EL (cell line): ENCODE measurements at regions not wholly inside any gene's neighbourhood (a gene's known extent, or its start where the extent isn't known, plus 50 kb on each side); places are given as distances from the start of the nearest gene placed in this dataset.

ENCODE experiments used
- DNase-seq: peaks from one replicate; pipeline ENCODE4 v3.0.0-alpha.2; 2016

DNA sequence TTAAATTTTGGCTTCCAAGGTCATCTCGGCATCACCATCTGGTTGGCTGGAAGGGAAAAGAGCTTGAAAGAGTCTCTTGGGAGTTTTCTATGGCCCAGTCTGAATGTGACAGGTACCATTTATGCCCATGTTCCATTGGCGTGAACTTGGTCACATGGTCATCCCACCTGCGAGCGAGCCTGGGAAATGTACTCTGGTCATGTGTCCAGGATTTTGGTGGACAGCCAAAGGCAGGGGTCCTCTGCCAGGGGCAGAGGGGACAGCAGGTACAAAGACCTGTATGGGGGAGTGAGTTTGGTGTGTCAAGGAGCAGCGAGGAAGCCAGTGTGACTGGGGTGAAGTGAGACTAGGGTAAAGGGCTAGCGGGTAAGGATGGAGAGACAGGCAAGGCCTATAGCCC, 112.6 kb downstream of the CDC5L start:
- no peak for DNase-seq

DNA sequence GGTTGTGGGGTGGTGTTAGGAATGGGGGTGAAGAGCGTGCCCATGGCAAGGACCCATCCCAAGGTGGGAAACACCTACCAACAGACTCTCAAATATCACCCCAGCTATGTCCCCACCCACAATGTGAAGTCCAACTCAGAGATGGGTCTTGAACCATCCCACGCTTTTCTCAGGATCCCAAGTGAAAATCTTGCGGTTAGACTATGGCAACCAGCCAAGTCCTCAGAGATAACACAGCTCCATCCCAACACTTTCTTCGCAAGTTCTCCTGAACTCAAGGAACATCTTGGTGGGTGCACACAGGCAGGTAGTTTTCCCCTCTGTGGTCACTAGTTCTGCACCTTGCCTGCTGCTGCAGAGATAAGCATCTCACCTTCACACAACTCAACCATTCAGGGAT, 116.0 kb downstream of the CDC5L start:
- DNase-seq: no peak

DNA sequence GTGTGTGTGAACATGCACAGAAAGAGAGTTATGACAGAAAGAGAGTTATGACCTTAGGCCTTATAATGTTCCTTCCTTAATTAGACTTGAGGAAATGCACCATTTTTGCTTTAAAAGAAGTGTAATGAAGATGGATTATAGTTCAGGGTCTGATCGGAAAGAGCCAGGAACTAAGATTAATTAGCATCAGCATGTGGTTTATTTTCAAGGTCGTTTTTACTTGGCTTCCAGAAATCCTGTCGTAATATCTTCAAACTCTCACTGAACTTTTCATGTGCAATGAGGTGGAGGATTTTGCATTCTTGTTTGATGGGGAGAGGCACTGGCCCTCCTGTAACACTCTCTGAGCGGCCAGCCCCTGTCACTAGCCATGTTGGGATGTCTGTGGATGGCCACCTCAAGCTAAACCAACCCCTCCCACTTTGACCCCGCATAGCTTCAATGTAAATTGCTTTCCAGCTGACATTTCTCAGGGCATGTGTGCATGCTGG, 116.8 kb downstream of the CDC5L start:
- no peak for DNase-seq

DNA sequence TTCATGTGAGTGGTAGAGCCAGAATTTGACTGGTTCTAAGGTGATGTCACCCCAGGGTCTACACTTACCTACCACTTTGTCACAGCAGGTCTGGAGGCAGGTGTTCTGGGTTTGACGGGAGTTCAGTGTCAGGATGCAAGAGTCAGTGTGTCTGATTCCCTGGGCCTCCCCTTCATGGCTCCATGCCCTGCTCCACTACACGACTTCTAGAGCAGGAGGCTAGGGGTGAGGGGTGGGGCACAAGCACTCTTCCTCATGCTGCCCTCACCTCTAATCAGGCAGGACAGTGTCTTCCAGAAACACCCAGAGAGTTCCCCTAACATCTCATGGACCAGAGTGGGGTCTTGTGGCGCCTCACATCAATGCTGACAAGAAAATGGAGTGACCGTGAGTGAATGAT, 118.2 kb downstream of the CDC5L start:
- no peak for DNase-seq

DNA sequence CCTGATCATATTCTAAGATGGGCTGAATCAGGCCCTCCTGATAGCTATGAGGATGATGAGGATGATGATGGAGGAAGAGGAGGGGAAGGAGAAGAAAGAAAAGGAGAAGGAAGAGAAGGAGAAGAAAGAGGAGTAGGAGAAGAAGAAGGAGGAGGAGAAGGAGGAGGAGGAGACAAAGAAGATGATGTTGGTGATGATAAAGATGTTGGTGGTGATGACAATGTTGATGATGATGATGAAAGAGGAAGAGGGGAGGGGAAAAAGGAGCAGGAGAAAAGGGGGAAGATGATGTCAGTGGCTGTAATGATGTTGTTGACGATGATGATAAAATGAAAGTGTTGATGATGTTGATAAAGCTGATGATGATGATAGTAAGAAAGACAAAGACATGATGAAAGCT, 119.5 kb downstream of the CDC5L start:
- no peak for DNase-seq

DNA sequence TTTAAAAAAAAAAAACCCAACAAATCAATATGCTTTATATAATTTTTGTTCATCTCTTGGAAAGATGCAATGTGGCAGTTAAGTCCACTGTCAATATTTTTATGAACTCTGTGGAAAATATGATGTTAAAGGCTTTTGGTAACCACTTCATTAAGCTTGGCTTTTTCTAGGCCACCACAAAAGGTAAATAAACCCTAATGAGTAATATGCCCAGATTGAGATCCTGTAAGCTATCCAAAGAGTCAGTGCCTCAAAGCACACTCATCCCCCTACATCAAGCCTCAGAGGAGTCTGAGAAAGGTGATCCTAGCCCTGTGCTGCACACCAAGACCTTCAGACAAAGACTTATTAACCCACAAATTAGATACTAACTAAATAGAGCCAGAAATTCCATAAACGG, 121.1 kb downstream of the CDC5L start:
- peak; percentile 63 for DNase-seq

DNA sequence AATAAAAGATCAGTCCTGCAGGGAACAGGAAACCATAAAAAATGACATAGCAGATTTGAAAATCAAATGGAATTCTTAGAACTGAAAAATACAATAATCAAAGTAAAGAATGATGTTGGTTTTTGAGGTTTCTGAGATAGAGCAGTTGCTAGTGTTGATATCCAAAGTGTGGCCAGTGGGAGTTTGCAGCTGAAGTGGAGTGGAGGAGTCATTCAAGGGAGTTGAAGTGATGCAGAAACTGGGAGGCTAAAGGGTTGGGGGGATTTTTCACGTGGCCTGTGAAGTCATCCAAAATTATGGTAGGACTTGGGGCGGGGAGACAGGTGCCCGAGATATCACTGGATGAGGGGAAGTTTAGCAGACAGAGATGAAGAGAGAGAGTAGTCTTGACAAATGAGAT, 123.6 kb downstream of the CDC5L start:
- DNase-seq: no peak

DNA sequence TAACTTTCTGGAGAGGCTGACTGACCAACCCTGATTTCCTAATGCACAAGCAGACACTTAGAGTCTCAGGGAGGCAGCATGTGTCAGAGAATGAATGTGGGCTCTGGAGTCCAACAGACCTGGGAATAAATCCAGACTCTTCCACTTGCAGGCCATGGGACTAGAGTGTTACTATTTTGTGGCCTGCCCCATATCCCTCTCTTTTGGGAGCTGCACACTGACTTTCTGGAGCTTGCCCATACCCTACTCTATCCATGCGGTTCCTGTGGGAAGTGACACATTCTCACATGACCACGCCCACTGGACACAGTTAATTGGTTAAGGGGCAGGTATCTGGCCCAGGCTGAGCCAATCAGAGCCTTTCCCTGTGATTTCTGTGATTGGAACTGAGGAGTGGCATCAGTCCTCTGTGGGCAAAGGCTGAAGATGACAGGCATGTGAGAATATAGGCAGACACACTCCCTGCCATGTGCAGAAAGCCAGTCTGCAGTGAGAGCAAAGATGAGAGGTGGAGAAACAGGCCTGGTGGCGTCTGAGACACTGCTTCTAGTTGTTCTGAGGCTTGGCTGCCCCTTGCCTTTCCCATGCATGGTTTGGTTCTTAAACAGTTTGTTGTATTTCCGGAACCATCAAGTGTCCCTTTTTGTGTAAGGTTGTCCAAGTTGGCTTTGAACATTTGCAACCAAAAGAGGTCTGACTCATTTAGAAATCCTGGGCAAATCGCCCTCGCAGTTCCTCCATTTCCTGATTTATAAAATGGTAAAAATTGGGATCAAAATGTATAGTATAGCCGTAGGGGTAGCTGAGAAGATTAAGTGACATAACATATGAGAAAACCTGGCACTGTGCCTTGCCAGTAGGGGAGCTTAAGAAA, 125.6 kb downstream of the CDC5L start:
- DNase-seq: peak; percentile 14

DNA sequence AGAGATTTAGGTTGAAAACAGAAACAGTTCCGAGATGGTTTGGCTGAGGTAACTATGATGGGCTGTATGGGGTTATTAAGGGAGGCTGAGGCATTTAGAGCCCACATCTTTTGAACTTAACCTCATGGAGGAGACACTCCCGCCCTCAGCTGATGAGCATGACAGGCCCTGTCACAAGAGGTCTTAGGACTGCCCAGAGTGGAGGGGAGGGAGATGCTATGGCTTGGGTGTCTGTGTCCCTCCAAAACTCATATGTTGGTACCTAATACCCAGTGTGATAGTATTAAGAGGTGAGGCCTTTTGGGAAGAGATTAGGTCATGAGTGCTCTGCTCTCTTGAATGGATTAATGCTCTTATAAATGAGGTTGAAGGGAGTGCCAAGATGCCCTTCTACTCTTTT, 126.6 kb downstream of the CDC5L start:
- DNase-seq: no peak

DNA sequence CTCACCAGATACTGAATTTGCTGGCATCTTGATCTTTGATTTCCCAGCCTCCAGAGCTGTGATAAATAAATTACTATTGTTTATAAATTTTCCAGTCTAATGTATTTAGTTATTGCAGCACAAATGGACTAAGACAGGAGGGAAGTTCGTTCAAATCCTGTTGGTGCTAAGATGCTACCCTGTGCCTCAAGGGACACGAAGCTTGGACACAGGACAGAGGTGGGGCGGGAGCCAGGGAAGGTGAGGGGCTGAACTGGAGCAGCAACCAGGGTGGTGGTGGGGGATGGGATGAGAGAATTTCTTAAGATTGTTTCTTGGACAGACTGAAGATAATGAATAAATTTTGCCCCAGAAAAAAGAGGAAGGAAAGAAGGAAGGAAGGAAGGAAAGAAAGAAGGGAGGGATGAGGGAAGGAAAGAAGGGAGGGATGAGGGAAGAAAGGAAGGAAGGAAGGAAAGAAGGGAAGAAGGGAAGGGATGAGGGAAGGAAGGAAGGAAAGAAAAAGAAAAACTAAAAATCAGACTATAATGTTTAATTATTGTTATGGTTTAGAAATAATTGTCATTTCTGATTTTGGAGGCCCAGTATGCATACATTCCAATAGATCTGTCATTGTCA, 127.2 kb downstream of the CDC5L start:
- DNase-seq: no peak

DNA sequence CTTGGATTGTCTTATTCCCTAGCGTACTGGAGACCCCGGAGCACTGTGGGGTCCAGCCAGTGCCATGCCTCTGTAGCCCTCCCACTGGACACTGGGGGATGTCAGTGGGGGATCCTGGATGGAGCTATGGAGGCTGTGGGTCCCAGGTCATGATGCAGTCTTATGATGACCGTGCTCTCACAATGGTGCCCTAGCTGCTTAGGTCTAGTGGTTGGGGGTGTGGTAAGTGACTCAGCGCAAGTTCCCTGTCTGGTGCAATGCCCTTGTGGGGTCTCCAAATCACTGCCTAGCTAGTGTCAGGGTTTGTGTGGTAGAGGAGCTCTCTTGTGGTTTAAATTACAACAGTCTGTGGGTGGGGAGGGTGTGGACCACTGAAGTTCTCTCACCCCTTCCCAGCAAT, 135.4 kb downstream of the CDC5L start:
- no peak for DNase-seq

DNA sequence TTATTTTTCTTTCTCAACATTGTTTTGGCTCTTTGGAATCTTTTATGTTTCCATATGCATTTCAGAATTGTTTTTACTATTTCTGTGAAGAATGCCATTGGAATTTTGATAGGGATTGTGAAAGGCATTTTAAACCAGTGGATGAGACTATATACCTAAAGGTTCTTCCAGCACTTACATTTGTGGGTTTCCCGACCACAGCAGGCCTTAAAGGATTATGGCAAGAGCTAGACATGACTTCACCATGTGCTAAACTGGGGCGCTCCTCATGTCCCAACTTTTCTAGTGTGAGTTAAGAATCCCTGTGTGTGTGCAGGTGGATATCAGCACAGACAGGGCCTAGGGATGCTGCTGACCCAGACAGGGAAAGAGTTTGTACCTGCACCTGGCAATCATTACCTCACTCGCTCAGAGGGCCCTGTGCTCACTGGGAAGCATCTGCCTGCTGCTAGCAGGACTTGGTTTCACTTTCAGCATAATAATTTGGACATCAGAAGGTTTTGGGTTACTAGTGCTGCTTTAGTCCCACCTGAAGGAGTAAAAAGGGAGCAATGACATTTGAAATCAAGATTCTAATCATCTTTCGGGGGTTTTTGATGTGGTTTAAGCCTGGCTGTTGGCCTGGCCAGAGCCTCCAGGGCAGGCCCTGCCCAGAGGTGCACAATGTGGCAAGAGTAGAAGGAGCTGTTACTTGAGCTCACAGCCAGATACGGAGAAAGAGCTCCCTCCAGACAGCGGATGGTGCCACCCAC, 137.1 kb downstream of the CDC5L start:
- peak; percentile 9 for DNase-seq

DNA sequence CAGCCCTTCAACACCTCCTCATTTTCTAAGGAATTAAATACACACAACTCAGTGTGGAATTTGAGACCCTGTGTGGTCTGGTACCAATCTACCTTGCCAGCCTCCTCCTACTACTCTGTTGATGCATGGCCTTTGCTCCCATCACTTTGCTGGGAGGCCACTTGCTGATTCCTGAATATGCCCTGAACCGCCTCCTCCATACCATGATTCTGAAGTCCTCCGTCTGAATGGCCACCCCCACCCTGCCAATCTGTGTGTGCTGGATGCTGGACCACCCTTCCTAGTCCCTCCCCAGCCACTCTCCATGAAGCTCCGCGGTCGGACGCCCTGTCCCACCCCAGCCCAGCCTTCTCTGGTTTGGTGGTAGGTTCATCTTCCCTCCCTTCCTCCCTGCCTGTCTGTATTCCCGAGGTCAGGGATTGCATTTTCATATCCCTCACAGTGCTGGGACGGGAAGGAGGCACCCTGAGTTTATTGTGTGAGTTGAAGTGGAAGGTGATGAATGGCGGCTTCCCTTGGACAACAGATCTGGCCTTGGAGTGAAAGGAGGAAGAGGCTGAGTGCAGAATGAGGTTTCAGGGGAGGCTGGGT, 138.3 kb downstream of the CDC5L start:
- DNase-seq: no peak

DNA sequence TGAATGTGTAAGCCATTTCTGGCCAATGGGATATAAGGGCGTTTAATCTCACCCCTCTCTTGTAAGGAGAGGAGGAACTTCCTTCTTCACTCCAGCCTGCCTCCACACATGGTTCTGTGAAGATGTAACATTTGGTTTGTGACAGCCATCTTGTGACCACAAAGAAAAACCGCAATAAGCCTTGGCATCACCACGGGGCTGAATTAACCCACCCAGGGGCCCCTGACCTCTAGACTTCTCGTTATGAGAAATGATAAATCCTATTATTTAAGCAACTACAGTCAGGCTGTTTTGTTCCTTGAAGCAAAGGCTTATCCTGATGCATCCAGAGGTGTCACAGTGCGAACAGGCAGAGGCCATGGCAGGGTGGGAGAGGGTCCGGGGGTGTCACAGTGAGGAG, 139.7 kb downstream of the CDC5L start:
- DNase-seq: no peak

DNA sequence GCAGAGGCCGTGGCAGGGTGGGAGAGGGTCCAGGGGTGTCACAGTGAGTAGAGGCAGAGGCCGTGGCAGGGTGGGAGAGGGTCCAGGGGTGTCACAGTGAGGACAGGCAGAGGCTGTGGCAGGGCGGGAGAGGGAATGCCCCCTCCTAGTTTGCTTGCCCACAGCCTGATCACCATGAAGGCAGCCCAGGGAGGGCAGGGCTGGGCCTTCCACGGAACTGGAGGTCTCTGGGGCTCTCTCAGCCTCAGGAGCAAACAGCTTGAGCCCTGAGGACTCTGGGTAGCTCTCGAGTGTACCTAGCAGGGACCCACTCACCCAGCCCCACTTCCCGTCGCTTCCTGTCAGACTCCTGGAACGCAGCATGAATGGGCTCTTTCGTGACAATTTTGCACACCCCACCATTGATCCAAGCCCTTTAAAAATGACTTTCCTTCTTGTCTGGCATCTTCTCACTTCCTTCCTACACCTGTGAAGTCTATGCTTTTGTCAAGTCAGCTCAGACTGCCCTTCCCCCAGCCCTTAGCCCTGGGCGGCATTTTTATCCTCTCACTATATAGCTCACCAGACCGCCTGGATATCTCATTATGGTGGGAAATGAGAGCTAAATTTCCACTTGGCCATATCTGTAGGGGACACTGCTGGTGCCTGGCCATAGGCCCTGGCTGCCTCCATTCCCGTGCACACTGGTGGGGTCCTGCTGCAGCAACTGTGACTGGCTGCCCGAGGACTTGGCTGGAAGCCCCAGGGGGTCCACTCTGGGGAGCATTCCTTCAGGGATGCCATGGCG, 140.3 kb downstream of the CDC5L start:
- DNase-seq: no peak

DNA sequence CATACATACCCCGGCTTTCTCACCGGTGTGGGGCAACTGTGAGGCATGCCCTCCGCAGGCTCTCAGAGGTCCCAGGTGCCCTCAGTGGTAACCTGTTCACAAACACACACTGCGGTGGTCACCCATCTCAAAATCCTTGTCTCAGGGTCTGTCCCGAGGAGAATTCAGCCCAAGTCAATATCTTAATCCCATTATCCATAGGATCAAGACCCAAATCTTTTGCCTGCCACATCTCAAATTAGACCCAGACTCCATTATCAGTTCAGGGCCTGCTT, 140.8 kb downstream of the CDC5L start:
- DNase-seq: no peak

DNA sequence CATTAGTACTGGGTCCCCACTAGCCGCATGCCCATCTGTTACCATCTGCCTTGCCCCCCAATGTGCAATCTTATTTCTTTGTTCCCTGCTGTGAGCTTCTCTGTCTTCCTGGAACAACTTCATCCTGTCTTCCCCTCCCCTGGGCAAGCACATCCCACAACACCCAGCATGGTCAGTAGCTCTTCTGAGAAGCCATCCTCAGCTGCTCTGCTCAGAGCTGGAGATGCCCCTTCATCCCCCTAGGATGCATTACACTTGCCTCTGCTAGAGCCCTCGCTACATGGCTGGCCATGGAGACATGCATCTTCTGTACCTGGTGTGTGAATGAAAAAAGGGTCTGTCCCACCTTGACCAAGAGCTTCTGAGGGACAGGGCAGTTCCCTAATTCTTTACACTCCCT, 141.2 kb downstream of the CDC5L start:
- no peak for DNase-seq

DNA sequence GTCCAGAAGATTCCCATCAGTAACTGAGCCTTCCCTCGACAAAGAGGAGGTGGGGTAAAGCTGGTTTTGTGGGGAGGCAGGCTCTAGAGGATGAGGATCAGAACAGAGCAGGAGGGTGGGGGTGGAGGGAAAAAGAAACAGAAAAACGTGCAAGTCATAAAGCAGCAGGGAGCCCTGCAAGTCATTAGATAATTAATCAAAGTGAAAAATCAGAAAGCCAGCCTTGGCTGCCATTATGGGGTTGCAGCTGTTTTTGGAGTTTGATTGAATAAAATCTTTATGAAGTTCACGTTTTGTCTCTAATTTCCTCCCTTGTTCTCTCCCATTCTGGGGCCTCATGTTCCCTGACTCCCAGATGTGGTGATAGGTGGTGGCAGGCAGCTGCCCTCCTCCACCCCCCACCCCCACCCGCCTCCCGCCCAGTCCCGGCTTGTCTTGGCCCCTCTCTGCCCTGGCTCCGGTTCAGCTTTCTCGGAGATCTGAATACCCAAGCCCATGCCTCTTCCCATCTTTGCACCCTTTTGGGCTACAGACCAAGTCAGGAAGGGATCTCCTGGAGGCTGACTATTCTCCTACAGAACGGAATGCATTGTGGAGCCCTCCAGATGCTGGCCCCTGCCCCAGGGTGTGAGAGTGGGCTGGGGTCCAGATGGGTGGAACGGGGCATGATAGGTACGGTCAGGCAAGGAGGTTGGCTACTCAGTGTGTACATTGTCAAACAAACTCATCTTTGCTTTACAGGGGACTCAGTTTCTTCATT, 141.8 kb downstream of the CDC5L start:
- no peak for DNase-seq

DNA sequence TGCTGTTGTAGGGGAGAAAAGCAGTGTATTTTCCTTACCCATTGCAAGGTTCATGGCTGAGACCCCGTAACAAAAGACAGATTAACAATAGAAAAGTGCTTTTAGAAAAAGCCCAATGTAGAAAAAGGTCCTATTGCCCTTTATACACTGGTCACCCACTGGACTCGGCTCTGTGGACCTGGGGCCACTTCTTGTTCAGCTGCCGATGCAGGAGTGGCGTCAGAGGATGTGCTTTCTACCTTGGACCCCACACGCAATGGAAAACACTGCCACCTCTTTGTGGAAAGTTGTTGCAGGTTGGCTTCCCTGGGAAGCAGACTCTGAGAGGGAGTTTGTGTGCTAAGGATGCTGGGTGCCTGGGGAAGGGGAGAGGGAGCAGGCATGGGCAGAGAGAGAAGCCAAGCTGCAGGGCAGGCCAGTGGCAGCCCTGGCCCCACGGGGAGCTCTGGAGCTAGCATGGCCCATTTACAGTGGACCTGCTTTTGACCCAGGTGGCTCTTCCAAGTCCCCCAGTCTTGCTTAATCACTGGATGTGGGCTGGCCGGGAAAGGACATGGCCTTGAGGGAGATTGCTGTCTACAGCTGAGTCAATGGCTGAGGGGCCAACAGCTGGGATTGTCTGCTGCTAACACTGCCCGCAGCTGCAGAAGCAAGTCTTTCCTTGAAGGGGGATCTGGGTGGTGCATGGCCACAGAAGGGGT, 142.9 kb downstream of the CDC5L start:
- no peak for DNase-seq

DNA sequence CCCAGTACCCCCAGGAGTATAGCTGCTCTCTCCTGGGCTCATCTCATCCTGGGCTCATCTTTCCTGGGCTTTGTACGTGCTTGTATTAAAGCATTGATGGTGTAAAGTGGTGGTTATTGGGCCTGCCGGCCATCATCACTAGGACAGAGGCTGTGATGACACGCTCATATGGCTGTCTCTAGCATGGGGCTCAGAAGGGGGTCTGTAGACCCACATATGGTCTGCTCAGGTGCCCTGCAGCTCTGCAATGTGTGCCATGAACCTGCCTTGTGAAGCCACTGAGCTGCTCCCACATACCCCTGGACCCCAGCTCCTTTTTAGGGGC, 143.4 kb downstream of the CDC5L start:
- DNase-seq: no peak

DNA sequence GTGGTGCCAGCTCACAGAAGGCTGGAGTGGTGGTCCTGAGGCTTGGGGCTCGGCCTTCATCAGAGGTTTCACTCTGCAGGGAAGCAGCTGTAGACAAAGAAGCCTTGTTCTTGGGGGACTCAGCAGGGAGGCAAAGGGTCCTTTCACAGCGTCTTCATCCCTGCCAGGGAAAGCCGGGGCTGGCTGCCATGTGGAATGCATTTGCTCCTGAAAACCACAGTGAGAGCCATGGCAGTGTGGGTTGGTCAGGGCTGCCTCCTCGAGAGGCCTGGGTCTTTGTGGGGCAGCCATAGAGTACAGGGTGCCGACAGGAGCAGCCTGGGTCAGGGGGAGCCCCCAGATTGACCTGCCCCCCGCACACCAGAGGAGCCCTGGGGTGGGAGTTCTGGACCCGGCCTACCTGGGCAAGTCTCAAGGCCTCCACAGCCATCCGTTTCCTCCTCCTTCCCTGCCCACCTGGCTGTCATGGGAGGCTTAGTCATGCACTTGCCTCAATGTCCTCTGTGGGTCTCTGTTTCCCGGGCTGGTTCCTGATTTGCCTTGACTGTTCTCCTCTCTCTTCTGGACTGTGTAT, 144.0 kb downstream of the CDC5L start:
- DNase-seq: no peak
